ENCODE measurements at regions not wholly inside any gene's neighbourhood (a gene's known extent, or its start where the extent isn't known, plus 50 kb on each side); places are given as distances from the start of the nearest gene placed in this dataset.

GRCh38 chr5:82684659-82685058 lies 392.5 kb downstream of the TMEM167A start:
- no peak for DNase-seq

DNA sequence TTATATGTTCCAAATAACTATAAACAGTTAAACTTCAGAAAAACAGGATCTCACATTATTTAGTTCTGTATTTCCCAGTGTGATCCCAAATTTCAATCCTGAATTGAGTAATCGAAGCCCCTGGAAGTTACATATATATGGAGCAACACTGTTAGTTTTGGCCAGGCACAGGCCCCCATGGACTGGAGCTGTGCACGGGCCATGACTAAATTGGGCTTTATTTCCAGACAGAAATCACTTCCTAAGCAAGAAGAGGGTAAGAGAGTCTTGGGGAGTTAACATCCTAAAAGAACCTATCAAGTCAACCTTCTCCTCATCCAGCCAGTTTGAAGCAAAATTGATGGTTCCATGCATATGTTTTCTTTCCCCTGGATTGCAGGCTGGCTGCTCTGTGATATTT lies 393.0 kb downstream of the TMEM167A start:
- no peak for DNase-seq

- DNase-seq: no peak
Observed at GRCh38 chr5:82679660-82680059, 397.5 kb downstream of the TMEM167A start.

GRCh38 chr5:82676661-82677060 lies 398.5 kb upstream of the RPS23 start:
- peak; percentile 8 for DNase-seq

- DNase-seq: no peak
Observed at GRCh38 chr5:82674671-82675070, 396.5 kb upstream of the RPS23 start.

DNA sequence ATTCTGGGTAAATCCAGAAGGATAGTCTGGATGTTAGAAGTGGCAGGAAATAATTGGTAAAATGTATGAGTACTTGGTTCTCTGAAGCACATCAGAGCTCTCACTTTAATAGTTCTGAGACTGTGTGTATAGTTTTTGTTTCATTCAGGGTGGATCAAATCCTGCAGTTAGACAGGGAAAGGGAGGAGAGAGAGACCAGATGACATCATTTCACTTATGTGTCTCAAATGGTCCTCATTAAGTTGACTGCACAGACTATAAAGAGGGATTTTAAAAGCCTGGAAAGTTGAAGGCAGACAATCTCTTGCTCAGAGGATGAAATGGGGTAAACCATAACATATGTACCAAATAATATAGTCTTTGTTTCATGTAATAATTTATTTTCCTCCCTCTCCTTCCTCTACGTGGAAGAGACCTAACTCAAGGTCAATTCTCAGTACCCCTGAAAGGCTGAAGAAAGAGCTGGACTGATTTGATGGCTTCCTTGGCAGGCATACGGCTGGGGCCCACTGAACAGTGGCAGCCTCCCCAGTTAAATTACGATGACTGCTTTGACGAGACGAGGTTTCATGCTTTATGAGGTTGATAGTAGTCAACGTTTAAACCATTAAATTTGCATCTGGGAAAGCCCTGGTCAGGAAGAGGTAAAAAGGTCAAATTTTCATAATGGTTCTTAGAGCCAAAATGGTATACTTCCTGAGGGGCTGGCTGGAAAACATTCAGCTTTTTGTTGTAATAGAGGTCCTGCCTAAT lies 395.1 kb upstream of the RPS23 start:
- DNase-seq: no peak

DNA sequence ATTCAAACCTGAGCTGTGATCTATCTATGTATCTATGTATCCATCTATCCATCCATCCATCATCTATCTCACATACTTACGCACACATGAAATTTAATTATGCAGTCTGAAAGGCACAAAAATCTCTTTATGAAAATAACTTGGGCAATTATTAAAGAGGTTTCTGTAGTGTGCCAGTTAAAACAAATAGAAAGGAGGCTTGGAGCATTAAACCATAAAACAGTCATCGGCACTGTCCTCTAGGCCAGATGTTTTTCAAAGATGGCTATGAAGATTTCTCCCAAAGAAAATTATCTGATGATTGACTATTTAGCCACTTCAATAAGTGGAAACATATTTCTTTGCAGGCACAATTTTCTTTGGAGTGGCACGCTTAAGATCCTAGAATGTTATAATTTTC lies 392.5 kb upstream of the RPS23 start:
- no peak for DNase-seq

GRCh38 chr5:82669720-82670119 lies 391.6 kb upstream of the RPS23 start:
- no peak for DNase-seq

GRCh38 chr5:82666312-82666711 lies 388.2 kb upstream of the RPS23 start:
- DNase-seq: no peak

GRCh38 chr5:82664732-82665131 lies 386.6 kb upstream of the RPS23 start:
- no peak for DNase-seq

- no peak for DNase-seq
Observed at GRCh38 chr5:82663225-82663624, 385.1 kb upstream of the RPS23 start.

- no peak for DNase-seq
Observed at GRCh38 chr5:82662340-82662739, 384.2 kb upstream of the RPS23 start.

DNA sequence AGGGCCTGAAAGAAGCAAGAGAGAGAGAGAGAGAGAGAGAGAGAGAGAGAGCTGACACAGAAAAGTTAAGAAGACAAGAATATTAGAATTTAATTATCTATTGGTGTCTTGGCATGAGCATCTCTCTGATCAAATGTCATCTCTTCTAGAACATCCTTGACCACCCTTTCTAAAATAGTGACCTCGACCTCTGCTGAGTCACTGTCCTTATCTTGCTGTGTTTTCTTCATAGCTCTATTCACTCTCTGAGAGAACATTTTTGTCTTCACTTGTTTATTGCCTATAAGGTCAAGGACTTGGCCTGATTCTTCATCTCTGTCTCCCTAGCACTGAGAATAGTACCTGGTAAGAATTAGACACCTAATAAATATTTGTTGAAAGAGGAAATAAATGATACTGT lies 383.8 kb upstream of the RPS23 start:
- DNase-seq: no peak

DNA sequence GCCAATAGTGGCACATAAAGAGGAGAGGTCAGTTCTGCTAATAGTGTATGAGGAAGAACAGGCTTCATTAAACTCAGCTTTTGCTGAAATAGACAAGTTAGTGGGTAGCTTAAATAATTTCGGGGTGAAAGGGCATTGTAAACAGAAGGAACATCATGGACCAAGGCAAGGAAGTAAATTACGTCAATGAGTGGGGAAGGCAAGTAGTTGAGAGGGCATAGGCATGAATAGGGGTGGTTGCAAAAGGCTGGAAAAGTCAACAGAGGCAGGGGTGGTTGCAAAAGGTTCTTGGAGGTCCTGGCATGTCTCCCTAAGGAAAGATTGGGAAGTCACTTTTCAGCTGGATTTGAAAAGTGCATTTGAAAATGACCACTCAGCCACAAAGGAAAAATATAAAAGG lies 383.3 kb upstream of the RPS23 start:
- DNase-seq: no peak

GRCh38 chr5:82659115-82659514 lies 381.0 kb upstream of the RPS23 start:
- no peak for DNase-seq

- DNase-seq: no peak
Observed at GRCh38 chr5:82657033-82657699, 379.0 kb upstream of the RPS23 start.

DNA sequence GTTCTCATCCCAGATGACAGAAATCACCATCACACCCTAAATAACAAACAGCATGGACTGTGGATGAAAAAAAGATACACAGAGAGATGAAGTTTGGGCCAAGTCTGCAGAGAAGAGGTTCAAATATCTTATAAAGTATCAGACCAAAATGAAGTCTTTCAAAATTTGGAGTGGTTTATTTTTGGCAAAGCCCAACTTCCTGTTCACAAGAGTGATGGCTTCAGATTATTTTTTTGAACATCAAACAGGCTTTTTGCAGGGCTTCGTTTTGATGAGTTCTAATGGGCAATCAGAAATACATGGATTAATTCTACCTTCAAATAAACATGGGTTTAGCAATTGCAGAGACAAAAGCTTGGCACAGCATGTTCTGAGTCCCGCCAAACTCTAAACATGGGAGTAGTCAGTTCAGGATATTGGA lies 378.2 kb upstream of the RPS23 start:
- no peak for DNase-seq

GRCh38 chr5:82655078-82655477 lies 376.9 kb upstream of the RPS23 start:
- DNase-seq: no peak

DNA sequence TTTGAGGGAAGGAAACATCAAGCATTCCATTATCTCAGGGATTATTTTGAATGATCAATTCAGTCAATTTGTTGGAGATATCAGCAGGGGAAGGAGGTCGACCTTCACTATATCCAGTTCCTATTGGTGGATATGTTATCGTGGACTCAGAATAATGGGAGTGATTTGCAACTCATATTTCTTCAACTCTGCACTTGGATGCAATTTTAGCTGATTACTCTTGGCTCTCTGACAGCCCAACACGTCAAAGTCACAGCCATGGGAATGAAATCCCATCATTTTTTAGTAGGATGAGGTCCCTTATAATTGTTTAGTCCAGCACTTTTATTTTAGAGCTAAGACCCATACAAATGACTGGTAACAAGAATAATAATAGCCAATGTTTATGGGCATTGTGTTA lies 371.8 kb upstream of the RPS23 start:
- DNase-seq: no peak

DNA sequence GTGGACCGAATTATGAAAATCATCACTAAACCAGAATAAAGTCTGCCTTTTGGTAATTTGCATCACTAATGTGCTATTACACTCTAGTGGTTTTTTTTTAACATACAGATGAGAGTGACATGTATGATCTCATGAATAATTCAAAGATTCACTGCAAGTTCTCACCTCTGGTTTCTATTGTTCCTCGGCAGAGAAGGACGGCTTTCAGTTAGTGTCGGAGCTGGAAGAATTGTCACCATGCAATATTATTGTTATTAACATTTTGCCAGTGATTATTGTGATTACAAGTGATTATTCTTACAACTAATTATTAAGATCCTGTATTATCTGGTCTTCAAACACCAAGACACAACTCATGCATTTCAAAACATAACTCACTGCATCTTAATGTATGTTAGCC lies 366.6 kb upstream of the RPS23 start:
- DNase-seq: no peak

- no peak for DNase-seq
Observed at GRCh38 chr5:82644229-82644628, 366.1 kb upstream of the RPS23 start.

DNA sequence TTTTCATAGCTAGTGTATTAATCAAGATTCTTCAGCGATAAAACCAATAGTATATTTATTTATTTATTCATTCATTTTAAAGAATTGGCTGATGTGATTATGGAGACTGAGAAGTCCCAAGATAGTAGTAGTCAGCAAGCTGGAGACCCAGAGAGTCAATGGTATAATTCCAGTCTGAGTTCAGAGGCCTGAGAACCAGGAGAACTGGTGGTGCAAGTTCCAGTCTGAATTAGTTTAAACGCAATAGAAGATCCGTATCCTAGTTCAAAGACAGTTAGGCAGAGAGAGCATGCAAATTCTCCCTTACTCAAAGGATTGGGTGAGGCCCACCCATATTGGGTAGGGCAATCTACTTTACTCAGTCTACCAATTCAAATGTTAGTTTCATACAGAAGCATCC lies 364.2 kb upstream of the RPS23 start:
- no peak for DNase-seq

DNA sequence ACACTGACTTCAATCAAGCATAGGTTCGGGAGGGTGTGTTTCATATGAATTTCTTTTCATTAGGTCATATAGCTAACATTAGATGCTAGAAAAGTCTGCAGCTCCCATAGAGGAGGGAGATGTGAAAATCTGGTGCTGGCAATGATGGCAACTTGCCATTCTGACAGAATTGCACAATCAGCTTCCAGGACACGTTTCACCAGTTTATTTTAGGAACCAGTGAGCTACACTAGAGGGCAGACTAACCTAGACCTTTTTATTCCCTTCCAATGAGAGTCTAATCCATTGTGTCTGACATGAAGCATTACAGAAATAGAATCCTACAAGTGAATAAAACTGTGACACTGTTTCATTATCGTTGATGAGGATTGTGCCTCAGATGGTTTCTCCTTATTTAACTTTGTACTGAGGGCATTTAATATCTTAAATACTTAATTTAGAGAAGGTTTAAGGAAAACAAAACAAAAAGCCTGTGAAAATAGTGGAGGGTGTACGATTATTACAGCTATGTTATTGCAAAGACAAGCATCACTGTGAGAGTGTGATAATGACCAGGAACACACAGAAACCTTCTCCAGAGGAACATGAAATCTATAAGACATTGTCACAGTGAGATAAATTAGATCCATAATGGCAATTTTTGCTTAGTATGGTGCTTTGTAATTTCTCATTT lies 363.3 kb upstream of the RPS23 start:
- DNase-seq: no peak

DNA sequence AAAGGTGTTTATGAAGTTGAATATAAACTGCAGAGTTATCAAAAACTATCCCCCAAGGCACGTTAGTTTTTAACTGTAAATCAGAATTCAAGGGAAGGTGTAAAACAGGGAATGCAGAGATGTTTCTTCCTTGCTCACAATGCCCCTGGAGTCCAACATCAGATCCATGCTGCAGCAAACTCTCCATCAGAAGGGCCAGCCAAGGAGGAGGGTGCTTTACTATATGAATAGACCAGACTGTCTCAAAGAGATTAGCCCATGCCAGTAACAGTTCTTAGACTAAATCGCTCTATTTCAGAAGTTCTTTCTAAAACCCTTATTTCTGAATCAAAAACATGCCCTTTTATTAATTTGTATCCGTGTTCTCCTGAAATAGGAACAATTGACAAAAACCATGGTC lies 362.8 kb upstream of the RPS23 start:
- DNase-seq: no peak

All from stimulated activated CD4-positive, alpha-beta T cell treated with anti-CD3 and anti-CD28 coated beads, Interleukin-1b, Interleukin-23, amount 100 ng/mL, for 48 hours (primary cell).